HuH-7 (cell line): ENCODE measurements at regions not wholly inside any gene's neighbourhood (a gene's known extent, or its start where the extent isn't known, plus 50 kb on each side); places are given as distances from the start of the nearest gene placed in this dataset.

Source experiments
- DNase-seq: peaks from one replicate; pipeline ENCODE4 v3.0.0; 2011; ENCODE audit warnings: low spot score

DNA sequence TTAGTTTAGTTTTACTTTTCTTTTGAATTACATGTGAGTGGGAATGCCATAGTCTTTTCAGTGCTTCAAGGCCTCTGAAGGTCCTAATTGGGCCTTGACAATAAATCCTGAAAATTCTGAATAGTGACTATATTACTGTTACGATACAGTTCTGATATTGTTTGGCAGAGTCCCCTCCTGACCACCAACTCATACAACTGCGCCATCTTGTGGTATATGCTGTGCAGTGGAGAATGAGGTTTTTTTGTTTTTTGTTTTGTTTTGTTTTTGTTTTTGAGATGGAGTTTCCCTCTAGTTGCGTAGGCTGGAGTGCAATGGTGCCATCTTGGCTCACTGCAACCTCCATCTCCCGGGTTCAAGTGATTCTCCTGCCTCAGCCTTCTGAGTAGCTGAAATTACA is 56.6 kb upstream of the CHRDL1 start:
- DNase-seq = peak; percentile 10

DNA sequence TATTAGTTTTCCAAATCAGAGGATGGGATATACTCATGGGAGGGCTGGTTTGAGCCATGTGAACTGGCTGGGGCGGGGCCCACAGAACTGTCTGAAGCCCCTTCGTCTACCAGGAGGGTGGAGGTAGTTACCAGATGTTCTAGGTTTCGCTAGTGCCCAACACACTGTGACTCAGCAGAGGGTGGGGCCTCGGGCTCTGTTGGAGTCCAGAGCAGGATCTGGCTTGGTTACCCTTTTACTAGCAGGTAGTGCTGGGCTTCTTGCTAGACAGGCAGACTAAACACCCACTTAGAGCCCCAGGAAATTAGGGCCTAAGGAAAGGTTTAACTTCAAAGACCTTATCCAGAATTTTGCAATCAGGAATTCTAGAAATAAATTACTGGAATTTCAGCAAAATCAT is 56.2 kb upstream of the CHRDL1 start:
- no peak for DNase-seq

GRCh38 chrX:110847334-110847733 is 51.7 kb upstream of the CHRDL1 start:
- DNase-seq = no peak

DNA sequence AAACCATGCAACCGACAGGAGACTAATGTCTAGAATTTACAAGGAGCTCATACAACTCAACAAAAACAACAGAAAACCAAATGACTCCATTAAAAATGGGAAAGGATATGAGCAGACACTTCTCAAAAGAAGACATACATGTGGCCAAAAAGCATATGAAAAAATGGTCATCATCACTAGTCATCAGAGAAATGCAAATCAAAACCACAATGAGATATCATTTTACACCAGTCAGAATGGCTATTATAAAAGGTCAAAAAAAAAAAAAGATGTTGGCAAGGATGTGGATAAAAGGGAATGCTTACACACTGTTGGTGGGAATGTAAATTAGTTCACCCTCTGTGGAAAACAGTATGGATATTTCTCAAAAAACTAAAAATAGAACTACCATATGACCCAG is 50.5 kb upstream of the CHRDL1 start:
- no peak for DNase-seq
